Esophagus squamous epithelium (tissue), 4 donors: ENCODE measurements at regions not wholly inside any gene's neighbourhood (a gene's known extent, or its start where the extent isn't known, plus 50 kb on each side); places are given as distances from the start of the nearest gene placed in this dataset.

Source experiments
- CTCF ChIP-seq, 6 experiments: fragments of 450-650 bp in 4 of 6; fragments of 200-600 bp in 2 of 6; sonication (generic) in 2 of 6; IDR thresholded peaks; one replicate each; pipeline ENCODE4 v1.5.1; 2016 to 2019; ENCODE audit warnings: antibody characterized with exemption in 6 of 6, mild to moderate bottlenecking in 4 of 6, moderate library complexity in 4 of 6
- POLR2A ChIP-seq, 4 donors: fragments of 450-650 bp; IDR thresholded peaks; one replicate each; pipeline ENCODE4 v1.6.1; 2017; ENCODE audit warnings: antibody characterized with exemption in 4 of 4, mild to moderate bottlenecking in 4 of 4, moderate library complexity in 3 of 4

- TF ChIP-seq CTCF (IDR thresholded peaks at IDR 0.05) (no peak), POLR2A (IDR thresholded peaks at IDR 0.05) (no peak)
Observed at GRCh38 chr2:126425943-126426342, 230.0 kb upstream of the GYPC start.
